Activated B cell treated with CpG ODN at 0.5 μM for 24 hours (primary cell): ENCODE measurements at regions not wholly inside any gene's neighbourhood (a gene's known extent, or its start where the extent isn't known, plus 50 kb on each side); places are given as distances from the start of the nearest gene placed in this dataset.
"Not testable (repeated sequence)": the region's sequence is repeated elsewhere in the genome, so short reads cannot be mapped to it uniquely, and the experiment has no call there.

Experiments used
- ATAC-seq: fragments of 200-7000 bp; cut with Tn5 transposase; one replicate; pipeline ENCODE4 v1.10.0; 2021; ENCODE audit warnings: low read depth, mild to moderate bottlenecking, moderate library complexity
- CTCF ChIA-PET: fragments of 350-600 bp; sonication (Branson Sonifier 250); formaldehyde crosslinking; loops from one replicate; lab custom pipeline; 2021; ENCODE audit warnings: antibody characterized with exemption; lab: Charles Lee
- POLR2A ChIA-PET: fragments of 350-600 bp; sonication (Branson Sonifier 250); formaldehyde crosslinking; loops from one replicate; lab custom pipeline; 2021; ENCODE audit warnings: antibody characterized with exemption; lab: Charles Lee
- DNase-seq: peaks from one replicate; pipeline ENCODE4 v3.0.0; 2022
- H3K27ac Mint-ChIP-seq: one replicate; pipeline ENCODE4 v1.8.0; 2020; ENCODE audit warnings: mixed read lengths
- H3K27me3 Mint-ChIP-seq: one replicate; pipeline ENCODE4 v1.8.0; 2021; ENCODE audit warnings: mixed read lengths
- H3K36me3 Mint-ChIP-seq: one replicate; pipeline ENCODE4 v1.8.0; 2021; ENCODE audit warnings: low read depth, mixed read lengths
- H3K4me1 Mint-ChIP-seq: one replicate; pipeline ENCODE4 v1.8.0; 2021; ENCODE audit warnings: mixed read lengths
- H3K4me3 Mint-ChIP-seq: one replicate; pipeline ENCODE4 v1.8.0; 2020; ENCODE audit warnings: mild to moderate bottlenecking, mixed read lengths
- H3K9me3 Mint-ChIP-seq: one replicate; pipeline ENCODE4 v1.8.0; 2020; ENCODE audit warnings: mixed read lengths
- CTCF ChIP-seq: fragments of 200-600 bp; IDR thresholded peaks from one replicate; pipeline ENCODE4 v1.8.0; 2022; ENCODE audit warnings: antibody characterized with exemption, mild to moderate bottlenecking
- intact Hi-C: fragments of 100-400 bp; cut with micrococcal nuclease; formaldehyde crosslinking; loops from one replicate; pipeline ENCODE4 v1.15.1; 2024

- Mint-ChIP-seq H3K27me3 (peaks cover 5% of the 10 kb centered on the region), H3K36me3 (no peaks in the 10 kb centered on the region), H3K4me1 (no peaks in the 10 kb centered on the region), H3K27ac (no peak overlapping the region), H3K9me3 (no peaks in the 10 kb centered on the region), H3K4me3 (no peak overlapping the region)
- intact Hi-C loops = no loop called here
- no peak for ATAC-seq
- POLR2A ChIA-PET = no interaction called here
- TF ChIP-seq CTCF = no peak
- CTCF ChIA-PET = no interaction called here
- no peak for DNase-seq
Observed at GRCh38 chr18:11482271-11482670, 127.1 kb upstream of the SLC35G4 start.

- H3K27me3 Mint-ChIP-seq = peaks cover 8% of the 10 kb centered on the region
- no peak for TF ChIP-seq CTCF
- no peaks in the 10 kb centered on the region for H3K36me3 Mint-ChIP-seq
- H3K4me3 Mint-ChIP-seq = no peak overlapping the region
- H3K27ac Mint-ChIP-seq = no peak overlapping the region
- H3K9me3 Mint-ChIP-seq = no peaks in the 10 kb centered on the region
- DNase-seq (no peak), ATAC-seq (no peak)
- H3K4me1 Mint-ChIP-seq = no peaks in the 10 kb centered on the region
- POLR2A ChIA-PET = no interaction called here
- intact Hi-C loops = no loop called here
- CTCF ChIA-PET = no interaction called here
Observed at GRCh38 chr18:11480692-11481091, 128.7 kb upstream of the SLC35G4 start.

GRCh38 chr18:11479031-11479430 lies 130.4 kb upstream of the SLC35G4 start:
- H3K27ac Mint-ChIP-seq, POLR2A ChIA-PET, H3K4me1 Mint-ChIP-seq, CTCF ChIA-PET, H3K36me3 Mint-ChIP-seq, ATAC-seq, H3K4me3 Mint-ChIP-seq, intact Hi-C loops, H3K27me3 Mint-ChIP-seq, DNase-seq, H3K9me3 Mint-ChIP-seq: not testable (repeated sequence)

- no peaks in the 10 kb centered on the region for H3K27me3 Mint-ChIP-seq
- H3K36me3 Mint-ChIP-seq = no peaks in the 10 kb centered on the region
- POLR2A ChIA-PET = no interaction called here
- H3K27ac Mint-ChIP-seq = no peak overlapping the region
- no peaks in the 10 kb centered on the region for H3K4me1 Mint-ChIP-seq
- ATAC-seq (no peak), DNase-seq (no peak)
- CTCF ChIA-PET = no interaction called here
- H3K9me3 Mint-ChIP-seq = peaks cover 9% of the 10 kb centered on the region
- intact Hi-C loops = no loop called here
- no peak overlapping the region for H3K4me3 Mint-ChIP-seq
- TF ChIP-seq CTCF = no peak
Observed at GRCh38 chr18:11470941-11471340, 138.5 kb upstream of the SLC35G4 start.

GRCh38 chr18:11468617-11469016 lies 140.8 kb upstream of the SLC35G4 start:
- H3K36me3 Mint-ChIP-seq = no peaks in the 10 kb centered on the region
- CTCF ChIA-PET = no interaction called here
- TF ChIP-seq CTCF = no peak
- H3K4me3 Mint-ChIP-seq = no peak overlapping the region
- no peaks in the 10 kb centered on the region for H3K4me1 Mint-ChIP-seq
- ATAC-seq (no peak), DNase-seq (no peak)
- POLR2A ChIA-PET = no interaction called here
- H3K27me3 Mint-ChIP-seq = peaks cover 1% of the 10 kb centered on the region
- H3K9me3 Mint-ChIP-seq = peaks cover 4% of the 10 kb centered on the region
- intact Hi-C loops = no loop called here
- H3K27ac Mint-ChIP-seq = no peak overlapping the region

GRCh38 chr18:11468120-11468519 lies 141.3 kb upstream of the SLC35G4 start:
- Mint-ChIP-seq H3K4me1 (no peaks in the 10 kb centered on the region), H3K36me3 (no peaks in the 10 kb centered on the region), H3K27me3 (peaks cover 1% of the 10 kb centered on the region), H3K4me3 (no peak overlapping the region), H3K9me3 (peaks cover 4% of the 10 kb centered on the region), H3K27ac (no peak overlapping the region)
- CTCF ChIA-PET = no interaction called here
- DNase-seq (no peak), ATAC-seq (no peak)
- POLR2A ChIA-PET = no interaction called here
- intact Hi-C loops = no loop called here
- TF ChIP-seq CTCF = no peak
